LNCaP clone FGC (cell line): ENCODE measurements at regions not wholly inside any gene's neighbourhood (a gene's known extent, or its start where the extent isn't known, plus 50 kb on each side); places are given as distances from the start of the nearest gene placed in this dataset.

Experiments
- DNase-seq: peaks from one replicate; pipeline ENCODE4 v3.0.0-alpha.2; 2011; ENCODE audit warnings: low read depth
- H3K4me3 ChIP-seq: 2 replicates; pipeline ENCODE4 v1.5.1; 2011; ENCODE audit warnings: mild to moderate bottlenecking, low read depth, low read length, control low read depth
- TF ChIP-seq, protein P1 (sequence below): IDR thresholded peaks from 2 replicates; pipeline ENCODE4 v1.5.1; 2012; ENCODE audit warnings: mild to moderate bottlenecking; ENCODE audit not compliant: control insufficient read depth, insufficient read depth; ENCODE audit errors: extremely low read depth

DNA sequence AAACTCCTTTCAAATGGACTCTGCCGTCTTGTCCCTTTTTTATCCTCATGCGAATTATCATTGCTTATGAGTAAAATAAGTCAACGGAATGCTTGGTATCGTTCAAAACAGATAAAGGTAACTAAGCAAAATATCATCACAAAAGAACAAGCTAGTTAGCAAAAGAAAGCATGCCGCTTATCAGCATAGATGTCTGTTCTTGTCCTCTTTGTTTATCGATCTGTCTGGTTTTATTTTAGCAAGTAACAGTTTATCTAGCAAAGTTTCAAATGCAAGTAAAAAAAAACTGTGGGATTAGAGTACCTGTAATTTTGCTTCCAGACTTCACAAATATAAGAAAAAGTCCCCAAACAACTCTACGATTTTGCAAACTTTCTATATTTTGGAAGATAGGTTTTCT lies 561.5 kb downstream of the USP25 start:
- TF ChIP-seq, protein P1, sequence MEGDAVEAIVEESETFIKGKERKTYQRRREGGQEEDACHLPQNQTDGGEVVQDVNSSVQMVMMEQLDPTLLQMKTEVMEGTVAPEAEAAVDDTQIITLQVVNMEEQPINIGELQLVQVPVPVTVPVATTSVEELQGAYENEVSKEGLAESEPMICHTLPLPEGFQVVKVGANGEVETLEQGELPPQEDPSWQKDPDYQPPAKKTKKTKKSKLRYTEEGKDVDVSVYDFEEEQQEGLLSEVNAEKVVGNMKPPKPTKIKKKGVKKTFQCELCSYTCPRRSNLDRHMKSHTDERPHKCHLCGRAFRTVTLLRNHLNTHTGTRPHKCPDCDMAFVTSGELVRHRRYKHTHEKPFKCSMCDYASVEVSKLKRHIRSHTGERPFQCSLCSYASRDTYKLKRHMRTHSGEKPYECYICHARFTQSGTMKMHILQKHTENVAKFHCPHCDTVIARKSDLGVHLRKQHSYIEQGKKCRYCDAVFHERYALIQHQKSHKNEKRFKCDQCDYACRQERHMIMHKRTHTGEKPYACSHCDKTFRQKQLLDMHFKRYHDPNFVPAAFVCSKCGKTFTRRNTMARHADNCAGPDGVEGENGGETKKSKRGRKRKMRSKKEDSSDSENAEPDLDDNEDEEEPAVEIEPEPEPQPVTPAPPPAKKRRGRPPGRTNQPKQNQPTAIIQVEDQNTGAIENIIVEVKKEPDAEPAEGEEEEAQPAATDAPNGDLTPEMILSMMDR: no peak
- no peak overlapping the region for H3K4me3 ChIP-seq
- no peak for DNase-seq

DNA sequence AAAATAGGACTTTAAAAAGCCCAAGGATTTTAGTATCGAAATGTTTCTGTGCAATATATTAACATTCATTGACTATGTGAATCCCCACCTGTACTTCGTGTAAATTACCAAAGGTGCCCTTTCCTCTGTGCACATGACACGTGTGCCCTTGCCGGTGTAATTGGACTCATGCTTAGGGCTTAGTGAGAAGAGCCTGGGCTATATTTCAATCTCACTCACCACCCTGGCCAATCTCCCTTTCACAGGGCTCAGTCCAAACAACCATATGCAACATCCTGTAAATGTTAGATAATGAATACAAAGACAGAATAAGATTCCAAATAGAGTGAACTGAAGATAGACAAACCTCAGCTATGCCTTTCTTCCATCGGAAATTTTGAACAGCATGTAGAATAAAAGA lies 564.3 kb downstream of the USP25 start:
- TF ChIP-seq, protein P1: no peak
- no peak for DNase-seq
- no peak overlapping the region for H3K4me3 ChIP-seq

DNA sequence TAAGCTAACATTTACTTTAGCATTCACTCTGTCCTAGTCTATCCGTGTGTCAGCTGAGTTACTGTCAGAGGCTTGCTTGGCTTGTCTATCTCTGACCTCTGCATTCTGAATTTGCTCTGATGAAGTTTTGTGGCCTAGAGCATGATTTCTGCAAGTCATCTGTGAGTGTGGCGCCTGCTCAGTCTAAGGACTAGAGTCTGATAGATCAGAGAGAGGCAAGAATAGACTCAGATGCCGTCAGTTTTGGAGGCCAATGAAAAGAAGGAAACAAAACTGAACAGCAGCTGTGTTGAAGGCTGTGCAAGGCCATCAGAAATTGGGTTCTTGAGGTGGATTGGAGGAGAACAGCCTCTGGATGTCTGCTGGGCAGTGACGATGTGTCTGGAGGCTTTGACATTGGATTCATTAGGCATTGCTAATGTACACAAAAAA lies 573.1 kb downstream of the USP25 start:
- 0 out of 2 replicates have a peak overlapping the region, but pooled peaks have one; percentile 11 for H3K4me3 ChIP-seq
- DNase-seq: no peak
- TF ChIP-seq, protein P1: no peak

DNA sequence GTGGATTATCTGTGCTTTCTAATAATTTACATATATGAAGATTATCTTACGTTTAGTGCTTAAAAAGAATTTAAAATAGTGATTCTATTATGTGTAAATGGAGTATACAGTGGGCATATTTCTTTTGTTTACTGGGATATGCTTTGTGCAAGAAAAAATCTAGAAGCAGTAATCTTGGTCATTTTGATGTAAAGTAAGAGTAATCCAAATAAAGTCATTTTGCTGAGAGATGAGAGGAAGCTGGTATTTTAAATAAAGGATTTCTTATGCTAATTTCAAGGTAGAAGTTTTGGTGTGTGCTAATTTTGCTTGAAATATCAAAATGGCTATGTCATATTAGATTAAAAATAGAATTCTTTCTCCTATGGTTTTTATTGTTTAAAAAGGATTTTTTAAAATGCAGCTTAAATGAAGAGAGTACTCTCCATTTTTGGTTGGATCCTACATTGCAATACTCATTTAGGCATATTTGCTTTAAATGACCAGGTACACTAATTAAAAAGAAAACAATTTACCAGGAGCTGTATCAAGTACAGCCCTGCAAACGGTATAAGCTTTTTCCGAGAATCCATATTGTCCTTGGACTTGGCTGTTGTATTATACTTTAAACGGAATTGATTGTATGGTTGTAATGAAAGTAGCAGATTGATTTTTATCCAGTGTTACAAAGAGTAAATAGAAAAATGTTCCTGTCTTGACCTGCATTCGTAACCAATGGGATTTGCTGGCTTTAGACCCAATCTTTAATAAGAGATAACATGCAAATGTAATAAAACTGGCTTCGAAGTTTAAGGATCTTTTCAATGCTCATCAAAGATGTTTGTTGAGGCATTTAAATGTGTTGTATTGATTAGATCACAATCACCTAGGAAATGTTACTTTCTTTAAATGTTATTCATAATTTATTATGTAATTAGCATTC lies 574.7 kb downstream of the USP25 start:
- peak overlapping the region; percentile 12 for H3K4me3 ChIP-seq
- TF ChIP-seq, protein P1: no peak
- peak; percentile 77 for DNase-seq

DNA sequence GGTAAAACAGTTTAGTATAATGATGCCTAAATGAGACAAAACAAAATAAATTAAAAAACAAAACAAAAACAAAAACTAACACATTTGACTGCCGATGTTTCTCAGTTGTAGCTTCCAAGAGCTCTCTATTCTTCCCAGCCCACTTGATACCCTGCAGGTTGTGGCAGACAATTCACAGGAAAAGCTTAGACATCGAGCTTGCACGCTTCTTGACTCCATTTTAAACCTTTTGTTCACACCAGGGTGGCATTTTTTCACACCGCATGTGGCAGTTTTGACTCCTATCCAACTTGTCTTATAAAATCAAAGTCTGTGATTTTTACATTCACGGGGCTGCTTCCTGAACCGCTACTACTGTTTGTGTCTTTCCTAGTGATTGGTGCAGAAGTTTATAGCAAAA lies 575.9 kb downstream of the USP25 start:
- TF ChIP-seq, protein P1: no peak
- no peak for DNase-seq
- H3K4me3 ChIP-seq: peak overlapping the region; percentile 57

DNA sequence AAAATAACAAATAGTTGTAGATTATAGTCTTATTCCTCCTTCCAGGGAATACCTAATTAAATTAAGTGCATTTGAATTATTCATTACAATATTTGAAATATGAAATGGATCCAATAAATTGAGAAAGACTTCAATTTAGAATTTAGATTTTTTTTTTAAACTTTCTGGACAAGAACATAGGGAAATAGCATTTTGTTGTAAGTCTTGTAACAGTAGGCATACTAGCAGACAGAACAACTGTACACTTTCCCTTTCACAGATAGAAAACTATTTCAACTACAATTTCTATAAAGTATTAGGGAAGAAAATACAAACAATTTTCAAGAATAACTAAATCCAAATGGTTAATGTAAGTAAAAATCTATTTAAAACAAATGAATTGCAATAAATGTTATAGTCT lies 577.5 kb downstream of the USP25 start:
- TF ChIP-seq, protein P1: no peak
- H3K4me3 ChIP-seq: peak overlapping the region; percentile 57
- DNase-seq: no peak

DNA sequence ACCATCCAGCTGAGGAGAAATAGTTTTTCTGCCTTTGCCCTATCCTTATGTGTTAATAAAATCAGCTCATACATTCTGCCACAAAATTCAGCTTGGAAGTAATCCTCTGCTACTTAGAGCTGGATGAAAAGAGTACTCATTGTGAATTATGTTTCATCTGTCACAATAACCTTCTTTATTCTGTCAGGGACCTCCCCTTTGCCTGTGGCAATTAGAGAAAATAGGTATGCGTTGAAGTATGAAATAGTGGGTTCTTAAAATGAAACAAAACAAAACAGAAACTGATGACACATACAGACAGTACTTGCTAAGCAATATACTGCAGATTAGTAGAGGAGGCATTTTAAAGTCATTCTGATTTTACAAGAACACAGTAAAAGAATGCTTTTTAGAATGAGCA lies 578.5 kb downstream of the USP25 start:
- no peak for DNase-seq
- H3K4me3 ChIP-seq: peak overlapping the region; percentile 57
- TF ChIP-seq, protein P1: no peak
